NCI-H128 (cell line): ENCODE measurements at regions not wholly inside any gene's neighbourhood (a gene's known extent, or its start where the extent isn't known, plus 50 kb on each side); places are given as distances from the start of the nearest gene placed in this dataset.

ENCODE experiments used
- DNase-seq: peaks from one replicate; lab custom pipeline; 2025; ENCODE audit not compliant: unreplicated experiment; lab: John Stamatoyannopoulos, UW

GRCh38 chr14:34027130-34027989, 76.5 kb upstream of the EGLN3 start:
- DNase-seq = no peak

GRCh38 chr14:34025325-34026017, 74.6 kb upstream of the EGLN3 start:
- DNase-seq = no peak

- DNase-seq = no peak
Observed at GRCh38 chr14:34024768-34025144, 73.9 kb upstream of the EGLN3 start.

- no peak for DNase-seq
Observed at GRCh38 chr14:34023824-34024767, 73.2 kb upstream of the EGLN3 start.

- no peak for DNase-seq
Observed at GRCh38 chr14:34021096-34021495, 70.2 kb upstream of the EGLN3 start.

- DNase-seq = no peak
Observed at GRCh38 chr14:34020014-34020413, 69.1 kb upstream of the EGLN3 start.

- DNase-seq = no peak
Observed at GRCh38 chr14:34018564-34019244, 67.8 kb upstream of the EGLN3 start.

- no peak for DNase-seq
Observed at GRCh38 chr14:34018125-34018524, 67.3 kb upstream of the EGLN3 start.

GRCh38 chr14:34015383-34015782, 64.5 kb upstream of the EGLN3 start:
- DNase-seq = no peak

GRCh38 chr14:34014936-34015335, 64.1 kb upstream of the EGLN3 start:
- DNase-seq = no peak

- no peak for DNase-seq
Observed at GRCh38 chr14:34013721-34014060, 62.8 kb upstream of the EGLN3 start.

GRCh38 chr14:34012978-34013720, 62.3 kb upstream of the EGLN3 start:
- no peak for DNase-seq

- DNase-seq = no peak
Observed at GRCh38 chr14:34012369-34012768, 61.5 kb upstream of the EGLN3 start.

- no peak for DNase-seq
Observed at GRCh38 chr14:34009956-34010355, 59.1 kb upstream of the EGLN3 start.

- no peak for DNase-seq
Observed at GRCh38 chr14:34007902-34008301, 57.0 kb upstream of the EGLN3 start.

GRCh38 chr14:34005901-34006300, 55.0 kb upstream of the EGLN3 start:
- no peak for DNase-seq

GRCh38 chr14:34004881-34005280, 54.0 kb upstream of the EGLN3 start:
- no peak for DNase-seq

GRCh38 chr14:34003691-34004090, 52.8 kb upstream of the EGLN3 start:
- no peak for DNase-seq

- no peak for DNase-seq
Observed at GRCh38 chr14:34003082-34003668, 52.3 kb upstream of the EGLN3 start.
